Right lobe of liver (tissue), 4 donors: ENCODE measurements at regions not wholly inside any gene's neighbourhood (a gene's known extent, or its start where the extent isn't known, plus 50 kb on each side); places are given as distances from the start of the nearest gene placed in this dataset.

Source experiments
- POLR2A ChIP-seq: fragments of 450-650 bp; IDR thresholded peaks from one replicate; pipeline ENCODE4 v1.6.1; 2017; ENCODE audit warnings: antibody characterized with exemption, mild to moderate bottlenecking
- TF ChIP-seq, protein P1 (sequence below), 4 donors: fragments of 200-600 bp in 3 of 4; fragments of 450-650 bp in 1 of 4; IDR thresholded peaks; one replicate each; pipeline versions ENCODE4 v1.5.1 to v1.8.0; 2016 to 2022; ENCODE audit warnings: antibody characterized with exemption in 4 of 4, mild to moderate bottlenecking in 2 of 4
- donor health status: DM: no; HTN: no; CAD: no.
- donor health status: DM: no; HTN: no; CAD: no.
- donor health status: DM: no; HTN: yes; CAD: no.

DNA sequence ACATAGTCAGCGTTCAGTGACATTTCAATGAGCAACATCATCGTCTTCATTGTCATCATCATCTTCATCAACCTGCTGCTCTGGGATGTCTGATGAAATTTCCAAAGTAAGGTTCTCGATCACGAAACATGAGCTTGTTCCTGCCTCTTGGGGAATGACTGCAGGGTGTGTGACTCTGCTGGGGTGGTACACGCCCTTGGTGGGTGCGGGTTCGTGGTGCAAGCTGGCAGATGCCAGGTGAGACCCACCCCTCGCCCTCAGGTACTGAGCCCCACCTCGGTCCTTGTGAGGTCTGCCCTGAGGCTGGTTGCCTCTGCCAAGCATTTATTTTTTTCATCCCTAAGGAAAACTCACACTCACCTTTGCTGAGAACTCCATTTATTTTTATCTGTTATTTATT, 1389.2 kb downstream of the TBC1D22A start:
- TF ChIP-seq, protein P1, sequence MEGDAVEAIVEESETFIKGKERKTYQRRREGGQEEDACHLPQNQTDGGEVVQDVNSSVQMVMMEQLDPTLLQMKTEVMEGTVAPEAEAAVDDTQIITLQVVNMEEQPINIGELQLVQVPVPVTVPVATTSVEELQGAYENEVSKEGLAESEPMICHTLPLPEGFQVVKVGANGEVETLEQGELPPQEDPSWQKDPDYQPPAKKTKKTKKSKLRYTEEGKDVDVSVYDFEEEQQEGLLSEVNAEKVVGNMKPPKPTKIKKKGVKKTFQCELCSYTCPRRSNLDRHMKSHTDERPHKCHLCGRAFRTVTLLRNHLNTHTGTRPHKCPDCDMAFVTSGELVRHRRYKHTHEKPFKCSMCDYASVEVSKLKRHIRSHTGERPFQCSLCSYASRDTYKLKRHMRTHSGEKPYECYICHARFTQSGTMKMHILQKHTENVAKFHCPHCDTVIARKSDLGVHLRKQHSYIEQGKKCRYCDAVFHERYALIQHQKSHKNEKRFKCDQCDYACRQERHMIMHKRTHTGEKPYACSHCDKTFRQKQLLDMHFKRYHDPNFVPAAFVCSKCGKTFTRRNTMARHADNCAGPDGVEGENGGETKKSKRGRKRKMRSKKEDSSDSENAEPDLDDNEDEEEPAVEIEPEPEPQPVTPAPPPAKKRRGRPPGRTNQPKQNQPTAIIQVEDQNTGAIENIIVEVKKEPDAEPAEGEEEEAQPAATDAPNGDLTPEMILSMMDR (IDR thresholded peaks at IDR 0.05) = no peak
- no peak for TF ChIP-seq POLR2A
